ENCODE measurements at regions not wholly inside any gene's neighbourhood (a gene's known extent, or its start where the extent isn't known, plus 50 kb on each side); places are given as distances from the start of the nearest gene placed in this dataset.
"Not testable (repeated sequence)": the region's sequence is repeated elsewhere in the genome, so short reads cannot be mapped to it uniquely, and the experiment has no call there.

- no peaks in the 10 kb centered on the region for H3K4me1 Mint-ChIP-seq
Measured at GRCh38 chr7:85306115-85306514, 119.3 kb upstream of the SEMA3D start.

DNA sequence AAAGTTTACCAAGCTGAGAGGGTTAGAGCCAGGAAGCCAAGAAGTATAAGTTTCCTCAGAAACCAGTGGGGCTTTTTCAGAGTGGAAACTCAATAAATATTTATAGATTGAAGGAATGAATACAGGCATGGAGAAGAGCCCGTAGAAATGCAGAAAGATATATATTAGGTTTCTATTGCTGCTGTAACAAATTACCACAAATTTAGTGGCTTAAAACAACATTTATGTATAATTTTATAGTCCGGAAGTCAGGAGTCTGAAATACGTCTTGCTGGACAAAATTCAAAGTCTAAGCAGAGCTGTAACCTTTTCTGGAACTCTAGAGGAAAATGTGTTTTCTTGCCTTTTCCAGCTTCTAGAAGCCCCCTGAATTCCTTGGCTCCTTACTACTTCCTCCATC is 107.3 kb upstream of the SEMA3D start:
- no peak for ATAC-seq
- no peaks in the 10 kb centered on the region for H3K27me3 Mint-ChIP-seq
- H3K4me1 Mint-ChIP-seq, result peaks cover 47% of the 10 kb centered on the region
- peaks cover 3% of the 10 kb centered on the region for H3K9me3 Mint-ChIP-seq
- no peaks in the 10 kb centered on the region for H3K36me3 Mint-ChIP-seq
- H3K27ac Mint-ChIP-seq, result peak overlapping the region; percentile 31
- no peak overlapping the region for H3K4me3 Mint-ChIP-seq

More at GRCh38 chr7:85306115-85306514, 119.3 kb upstream of the SEMA3D start:
- no peaks in the 10 kb centered on the region for H3K36me3 Mint-ChIP-seq
- no peaks in the 10 kb centered on the region for H3K27me3 Mint-ChIP-seq
- H3K9me3 Mint-ChIP-seq, result peaks cover 3% of the 10 kb centered on the region
- no peak overlapping the region for H3K27ac Mint-ChIP-seq
- no peak overlapping the region for H3K4me3 Mint-ChIP-seq
- no peak for ATAC-seq

- H3K27ac Mint-ChIP-seq, result peak overlapping the region; percentile 31
- peak overlapping the region; percentile 9 for H3K4me3 Mint-ChIP-seq
- H3K9me3 Mint-ChIP-seq, result peaks cover 3% of the 10 kb centered on the region
- H3K4me1 Mint-ChIP-seq, result peaks cover 55% of the 10 kb centered on the region
- no peaks in the 10 kb centered on the region for H3K36me3 Mint-ChIP-seq
- H3K27me3 Mint-ChIP-seq, result no peaks in the 10 kb centered on the region
- peak; percentile 45 for ATAC-seq
Measured at GRCh38 chr7:85292908-85293576, 106.2 kb upstream of the SEMA3D start.

- H3K4me3 Mint-ChIP-seq, result peak overlapping the region; percentile 17
- H3K9me3 Mint-ChIP-seq, result peaks cover 3% of the 10 kb centered on the region
- peaks cover 49% of the 10 kb centered on the region for H3K4me1 Mint-ChIP-seq
- H3K36me3 Mint-ChIP-seq, result no peaks in the 10 kb centered on the region
- no peaks in the 10 kb centered on the region for H3K27me3 Mint-ChIP-seq
- ATAC-seq, result peak; percentile 79
- H3K27ac Mint-ChIP-seq, result peak overlapping the region; percentile 79
Measured at GRCh38 chr7:85290269-85290668, 103.4 kb upstream of the SEMA3D start.

DNA sequence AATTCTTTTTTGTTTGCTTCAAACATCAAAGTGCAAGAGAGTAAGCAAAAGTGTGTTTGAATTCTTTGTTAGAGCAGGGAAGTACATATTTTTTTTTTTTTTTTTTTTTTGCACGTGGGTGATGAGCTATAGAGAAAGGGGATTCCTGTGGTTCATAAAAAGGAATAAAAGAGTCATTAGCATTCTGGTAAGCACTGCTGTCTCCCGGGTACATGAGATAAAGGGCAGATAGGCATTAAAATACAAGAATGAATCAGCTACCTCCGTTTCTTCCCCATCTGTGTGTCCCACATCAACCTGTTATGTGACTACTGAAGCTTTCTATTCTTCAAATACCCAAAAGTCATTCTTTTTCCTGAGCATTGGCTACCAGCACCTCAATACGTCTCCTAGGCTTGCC is 102.4 kb upstream of the SEMA3D start:
- peak; percentile 86 for ATAC-seq
- peaks cover 3% of the 10 kb centered on the region for H3K9me3 Mint-ChIP-seq
- no peaks in the 10 kb centered on the region for H3K36me3 Mint-ChIP-seq

DNA sequence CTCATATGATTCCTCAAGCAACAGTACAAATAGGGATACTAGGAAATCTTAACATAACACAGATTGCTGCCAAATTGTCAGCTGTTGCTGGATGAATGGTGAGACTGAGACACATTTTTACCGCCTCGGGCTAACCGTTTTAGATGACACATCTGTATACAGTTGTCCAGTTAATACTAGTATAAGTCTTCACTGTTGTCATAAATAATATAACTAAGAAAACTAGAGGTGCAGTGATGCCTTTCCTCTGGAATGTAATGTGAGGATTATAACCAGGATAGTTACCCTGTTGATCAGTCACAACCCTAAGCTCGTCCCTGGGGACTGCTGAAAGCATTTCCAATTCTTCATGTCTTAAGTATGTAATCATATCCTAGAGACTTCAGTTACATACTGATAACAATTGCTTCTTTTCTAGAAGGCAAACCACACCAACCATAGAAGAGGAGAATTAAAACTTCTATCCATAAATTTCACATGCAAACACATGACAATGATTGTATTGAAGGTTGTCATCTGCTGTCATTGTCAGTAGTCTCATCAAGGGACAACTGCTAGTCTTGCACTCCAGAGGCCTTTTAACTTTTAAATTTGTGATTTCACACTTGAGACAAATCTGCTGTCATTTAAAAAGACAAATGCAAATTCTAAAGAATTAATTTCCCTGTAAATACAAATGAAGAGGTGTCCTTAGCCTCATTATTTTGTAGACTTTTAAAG is 100.4 kb upstream of the SEMA3D start:
- no peak for ATAC-seq
- no peak overlapping the region for H3K27ac Mint-ChIP-seq
- H3K4me1 Mint-ChIP-seq, result peaks cover 24% of the 10 kb centered on the region
- H3K36me3 Mint-ChIP-seq, result no peaks in the 10 kb centered on the region
- H3K4me3 Mint-ChIP-seq, result no peak overlapping the region
- no peaks in the 10 kb centered on the region for H3K27me3 Mint-ChIP-seq
- H3K9me3 Mint-ChIP-seq, result peaks cover 3% of the 10 kb centered on the region

More for the DNA sequence above, 102.4 kb upstream of the SEMA3D start:
- Mint-ChIP-seq H3K4me1 (peaks cover 42% of the 10 kb centered on the region), H3K4me3 (no peak overlapping the region), H3K27me3 (no peaks in the 10 kb centered on the region), H3K27ac (peak overlapping the region; percentile 73)

- Mint-ChIP-seq H3K4me1 (peaks cover 19% of the 10 kb centered on the region), H3K4me3 (no peak overlapping the region), H3K9me3 (no peaks in the 10 kb centered on the region), H3K27me3 (no peaks in the 10 kb centered on the region), H3K27ac (no peak overlapping the region), H3K36me3 (no peaks in the 10 kb centered on the region)
- ATAC-seq, result no peak
Measured at GRCh38 chr7:85286446-85286845, 99.6 kb upstream of the SEMA3D start.

DNA sequence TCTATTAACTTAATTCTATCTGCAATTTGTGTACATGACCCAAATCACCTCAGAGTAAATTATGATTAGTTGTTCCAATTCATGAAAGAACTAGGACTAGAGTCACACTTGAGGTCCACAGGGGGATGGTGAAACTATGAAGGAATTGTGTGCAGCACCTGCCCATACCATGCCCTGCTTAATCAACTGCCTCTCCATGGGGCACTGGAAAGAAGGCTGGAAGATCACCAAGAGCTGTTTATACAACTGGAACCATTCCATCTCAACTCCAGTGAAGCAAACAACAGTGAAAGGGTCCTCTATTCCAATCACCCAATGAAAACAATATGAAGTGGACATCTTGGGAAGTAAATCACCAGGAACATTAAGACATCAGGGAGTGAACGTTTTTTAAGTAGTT is 98.7 kb upstream of the SEMA3D start:
- no peak for ATAC-seq
- H3K4me3 Mint-ChIP-seq, result no peak overlapping the region
- H3K4me1 Mint-ChIP-seq, result peaks cover 17% of the 10 kb centered on the region
- no peak overlapping the region for H3K27ac Mint-ChIP-seq
- no peaks in the 10 kb centered on the region for H3K9me3 Mint-ChIP-seq
- no peaks in the 10 kb centered on the region for H3K27me3 Mint-ChIP-seq
- no peaks in the 10 kb centered on the region for H3K36me3 Mint-ChIP-seq

GRCh38 chr7:85275204-85275603 is 88.3 kb upstream of the SEMA3D start:
- no peak overlapping the region for H3K27ac Mint-ChIP-seq
- no peaks in the 10 kb centered on the region for H3K9me3 Mint-ChIP-seq
- ATAC-seq, result no peak
- H3K4me3 Mint-ChIP-seq, result no peak overlapping the region
- H3K27me3 Mint-ChIP-seq, result no peaks in the 10 kb centered on the region
- H3K4me1 Mint-ChIP-seq, result no peaks in the 10 kb centered on the region
- H3K36me3 Mint-ChIP-seq, result no peaks in the 10 kb centered on the region

- no peak for ATAC-seq
- H3K27me3 Mint-ChIP-seq, result no peaks in the 10 kb centered on the region
- no peak overlapping the region for H3K27ac Mint-ChIP-seq
- no peak overlapping the region for H3K4me3 Mint-ChIP-seq
- no peaks in the 10 kb centered on the region for H3K4me1 Mint-ChIP-seq
- no peaks in the 10 kb centered on the region for H3K36me3 Mint-ChIP-seq
- no peaks in the 10 kb centered on the region for H3K9me3 Mint-ChIP-seq
Measured at GRCh38 chr7:85274454-85274853, 87.6 kb upstream of the SEMA3D start.

DNA sequence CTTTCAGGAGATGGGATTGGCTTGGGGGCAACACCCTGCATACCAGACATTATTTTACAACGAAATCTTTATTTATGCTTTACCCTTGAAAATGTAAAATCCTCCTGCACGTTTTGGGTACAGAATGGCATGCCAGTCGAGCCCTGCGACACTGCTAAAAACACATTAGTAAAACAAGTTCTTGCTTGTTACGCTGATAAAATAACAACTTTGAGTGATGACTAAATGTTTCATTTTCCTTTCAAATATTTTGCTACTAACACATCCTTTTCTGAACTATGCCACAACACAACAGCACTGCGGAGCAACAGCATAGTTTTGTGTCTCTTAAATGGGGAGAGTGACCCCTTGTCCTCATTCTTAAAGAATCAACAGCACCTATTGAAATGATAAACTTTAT is 76.0 kb upstream of the SEMA3D start:
- no peak for ATAC-seq

DNA sequence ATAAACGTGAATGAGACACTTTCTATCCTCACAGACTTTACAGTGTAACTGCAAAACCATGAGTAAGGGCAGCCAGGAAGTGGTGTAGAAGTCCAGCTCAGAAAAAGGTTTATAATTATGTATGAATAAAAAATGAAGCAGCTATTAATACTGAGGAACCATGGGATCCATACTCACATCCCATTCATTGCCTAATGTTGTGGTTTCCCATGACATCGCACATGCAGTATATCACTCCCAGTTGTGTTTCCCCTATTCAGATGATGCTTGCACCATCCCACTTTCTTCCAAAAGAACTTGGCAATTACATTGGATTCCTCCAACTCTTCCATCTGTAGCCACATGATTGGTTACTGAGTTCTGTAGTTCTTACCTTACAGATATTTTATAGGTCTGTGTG is 74.5 kb upstream of the SEMA3D start:
- Mint-ChIP-seq H3K4me1 (no peaks in the 10 kb centered on the region), H3K36me3 (no peaks in the 10 kb centered on the region), H3K27ac (no peak overlapping the region), H3K27me3 (no peaks in the 10 kb centered on the region), H3K9me3 (peaks cover 2% of the 10 kb centered on the region), H3K4me3 (no peak overlapping the region)
- no peak for ATAC-seq

More for the DNA sequence above, 76.0 kb upstream of the SEMA3D start:
- Mint-ChIP-seq H3K4me3 (no peak overlapping the region), H3K9me3 (peaks cover 2% of the 10 kb centered on the region), H3K4me1 (no peaks in the 10 kb centered on the region), H3K27ac (no peak overlapping the region), H3K36me3 (no peaks in the 10 kb centered on the region), H3K27me3 (no peaks in the 10 kb centered on the region)

- not testable (repeated sequence) for H3K27me3 Mint-ChIP-seq, H3K9me3 Mint-ChIP-seq, H3K4me3 Mint-ChIP-seq, H3K4me1 Mint-ChIP-seq, H3K36me3 Mint-ChIP-seq, ATAC-seq, H3K27ac Mint-ChIP-seq
Measured at GRCh38 chr7:85249787-85250186, 62.9 kb upstream of the SEMA3D start.

DNA sequence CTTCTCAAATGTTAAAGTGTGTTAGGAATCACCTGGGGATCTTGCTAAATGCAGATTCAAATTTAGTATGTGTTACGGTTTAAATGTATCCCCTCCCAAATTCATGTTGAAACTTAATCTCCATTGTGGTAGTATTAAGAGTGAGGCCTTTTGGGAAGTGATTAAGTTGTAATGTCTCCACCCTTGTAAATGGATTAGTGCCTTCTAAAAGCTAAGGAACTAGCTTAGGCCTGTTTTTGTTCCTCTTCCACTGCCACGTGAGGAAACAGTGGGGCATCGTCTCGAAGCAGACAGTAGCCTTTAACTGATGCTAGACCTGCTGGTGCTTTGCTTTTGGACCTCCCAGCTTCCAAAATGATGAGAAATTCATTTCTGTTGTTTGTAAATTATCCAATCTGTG is 52.3 kb upstream of the SEMA3D start:
- H3K27ac Mint-ChIP-seq, result no peak overlapping the region
- H3K4me3 Mint-ChIP-seq, result no peak overlapping the region
- H3K36me3 Mint-ChIP-seq, result no peaks in the 10 kb centered on the region
- no peaks in the 10 kb centered on the region for H3K27me3 Mint-ChIP-seq
- H3K9me3 Mint-ChIP-seq, result peaks cover 2% of the 10 kb centered on the region
- no peaks in the 10 kb centered on the region for H3K4me1 Mint-ChIP-seq
- no peak for ATAC-seq

DNA sequence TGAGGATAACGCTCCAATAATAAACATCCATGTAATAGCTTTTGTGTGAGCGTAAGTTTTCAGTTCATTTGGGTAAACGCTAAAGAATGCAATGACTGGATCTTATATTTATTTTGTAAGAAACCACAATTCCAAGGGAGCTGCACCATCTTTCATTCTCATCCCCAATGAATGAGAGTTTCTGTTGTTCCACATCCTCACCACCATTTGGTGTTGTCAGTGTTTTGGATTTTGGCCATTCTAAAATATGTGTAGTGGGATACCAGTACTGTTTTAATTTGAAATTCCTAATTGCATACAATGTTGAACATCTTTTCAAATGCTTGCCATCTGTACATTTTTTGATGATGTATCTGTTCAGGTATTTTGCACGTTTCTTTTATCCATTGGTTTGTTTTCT is 50.9 kb upstream of the SEMA3D start:
- no peaks in the 10 kb centered on the region for H3K27me3 Mint-ChIP-seq
- no peak overlapping the region for H3K27ac Mint-ChIP-seq
- H3K9me3 Mint-ChIP-seq, result peaks cover 2% of the 10 kb centered on the region
- H3K4me3 Mint-ChIP-seq, result no peak overlapping the region
- ATAC-seq, result no peak
- H3K4me1 Mint-ChIP-seq, result no peaks in the 10 kb centered on the region
- H3K36me3 Mint-ChIP-seq, result no peaks in the 10 kb centered on the region

Measured in stimulated activated memory B cell treated with anti-CD40 and anti-IgM and Interleukin-4, amounts not matched to agents 10 μg/mL and 1 μg/mL and 100 μg/mL, for 72 hours (primary cell).